HG03039 (cell line): ENCODE measurements at regions not wholly inside any gene's neighbourhood (a gene's known extent, or its start where the extent isn't known, plus 50 kb on each side); places are given as distances from the start of the nearest gene placed in this dataset.

Source experiments
- ATAC-seq: cut with Tn5 transposase; IDR thresholded peaks from one replicate; pipeline ENCODE4 v1.9.1; 2021; ENCODE audit warnings: mild to moderate bottlenecking, moderate library complexity; ENCODE audit not compliant: unreplicated experiment

- ATAC-seq: no peak
Observed at GRCh38 chr2:71277536-71278103, 50.7 kb upstream of the PAIP2B start.

GRCh38 chr2:71277147-71277475, 50.2 kb upstream of the PAIP2B start:
- no peak for ATAC-seq

GRCh38 chr2:71276311-71277146, 49.6 kb upstream of the PAIP2B start:
- ATAC-seq: peak; percentile 97
